ENCODE measurements at regions not wholly inside any gene's neighbourhood (a gene's known extent, or its start where the extent isn't known, plus 50 kb on each side); places are given as distances from the start of the nearest gene placed in this dataset.

DNA sequence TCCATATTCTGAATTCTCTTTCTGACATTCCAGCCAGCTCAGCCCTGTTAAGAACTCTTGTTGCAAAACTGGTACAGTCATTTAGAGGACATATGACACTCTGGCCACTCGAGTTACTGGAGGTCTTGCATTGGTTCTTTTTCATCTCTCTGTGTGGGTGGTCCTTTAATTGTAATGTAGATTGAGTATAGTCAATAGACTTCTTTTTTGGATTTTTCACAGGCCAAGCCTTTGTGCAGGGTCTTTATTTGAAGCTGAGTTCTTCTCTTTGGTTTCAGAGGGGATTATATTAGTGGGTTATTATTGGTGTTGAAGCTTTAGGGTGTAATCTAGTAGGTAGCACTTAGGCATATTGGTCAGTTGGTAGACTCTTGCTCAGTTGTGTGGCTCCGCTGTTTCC, 118.0 kb upstream of the GIMD1 start:
- no peak for TF ChIP-seq EZH2 (IDR thresholded peaks at IDR 0.05; ENCODE audit: insufficient read depth, low read length)
- no peak for TF ChIP-seq CTCF (IDR thresholded peaks at IDR 0.05; ENCODE audit: insufficient read depth, low read depth, low read length)

All from astrocyte (in vitro differentiated cells and primary cell).